GM23338 (cell line): ENCODE measurements at regions not wholly inside any gene's neighbourhood (a gene's known extent, or its start where the extent isn't known, plus 50 kb on each side); places are given as distances from the start of the nearest gene placed in this dataset.

Experiments used
- ATAC-seq: fragments of 200-7000 bp; cut with Tn5 transposase; 3 replicates; pipeline ENCODE4 v1.9.1; 2020
- DNase-seq: peaks from one replicate; pipeline ENCODE4 v3.0.0-alpha.2; 2015; ENCODE audit warnings: low spot score
- H2AFZ ChIP-seq: fragments of 200-600 bp; sonication (generic); 2 replicates; pipeline ENCODE4 v1.8.0; 2016; ENCODE audit warnings: antibody characterized with exemption, mild to moderate bottlenecking, moderate library complexity
- H3F3A ChIP-seq: fragments of 200-600 bp; sonication (generic); replicated peaks from 2 replicates; pipeline ENCODE4 v1.8.0; 2017; ENCODE audit warnings: antibody characterized with exemption, mixed run types, low read depth
- H3K27ac ChIP-seq: fragments of 200-600 bp; sonication (generic); 2 replicates; pipeline ENCODE4 v1.6.1; 2016; ENCODE audit warnings: low read depth
- H3K27me3 ChIP-seq: fragments of 200-600 bp; sonication (generic); 2 replicates; pipeline ENCODE4 v1.8.0; 2016; ENCODE audit warnings: mild to moderate bottlenecking, mixed run types, moderate library complexity; ENCODE audit not compliant: insufficient read depth
- H3K36me3 ChIP-seq: fragments of 200-600 bp; sonication (generic); 2 replicates; pipeline ENCODE4 v1.8.0; 2016; ENCODE audit warnings: mild to moderate bottlenecking; ENCODE audit not compliant: insufficient read depth
- H3K4me1 ChIP-seq: fragments of 200-600 bp; sonication (generic); 2 replicates; pipeline ENCODE4 v1.8.0; 2016; ENCODE audit warnings: mild to moderate bottlenecking, moderate library complexity; ENCODE audit not compliant: insufficient read depth
- H3K4me2 ChIP-seq: fragments of 200-600 bp; sonication (generic); 2 replicates; pipeline ENCODE4 v1.7.1; 2017; ENCODE audit warnings: mixed run types
- H3K4me3 ChIP-seq: fragments of 200-600 bp; sonication (generic); 2 replicates; pipeline ENCODE4 v1.6.1; 2016; ENCODE audit warnings: mixed run types
- H3K79me2 ChIP-seq: fragments of 200-600 bp; sonication (generic); replicated peaks from 2 replicates; pipeline ENCODE4 v1.8.0; 2017; ENCODE audit warnings: mild to moderate bottlenecking; ENCODE audit not compliant: insufficient read depth
- H3K9me2 ChIP-seq: fragments of 200-600 bp; sonication (generic); 2 replicates; pipeline ENCODE4 v1.8.0; 2017; ENCODE audit not compliant: insufficient read depth
- H4K20me1 ChIP-seq: fragments of 200-600 bp; sonication (generic); replicated peaks from 2 replicates; pipeline ENCODE4 v1.8.0; 2017; ENCODE audit warnings: mild to moderate bottlenecking; ENCODE audit not compliant: insufficient read depth
- H3K27ac Mint-ChIP-seq: 2 replicates; pipeline ENCODE4 v1.8.0; 2020; ENCODE audit warnings: inconsistent platforms, mild to moderate bottlenecking, moderate library complexity, mixed read lengths
- H3K27me3 Mint-ChIP-seq: 3 replicates; pipeline ENCODE4 v1.8.0; 2022; ENCODE audit warnings: low read depth, mild to moderate bottlenecking, moderate library complexity, mixed read lengths, inconsistent platforms; ENCODE audit not compliant: insufficient read depth, poor library complexity
- H3K36me3 Mint-ChIP-seq: 3 replicates; pipeline ENCODE4 v1.8.0; 2021; ENCODE audit warnings: low read depth, mild to moderate bottlenecking, inconsistent platforms, moderate library complexity, mixed read lengths
- H3K4me1 Mint-ChIP-seq: 3 replicates; pipeline ENCODE4 v1.8.0; 2020; ENCODE audit warnings: mild to moderate bottlenecking, inconsistent platforms, mixed read lengths
- H3K4me3 Mint-ChIP-seq: 3 replicates; pipeline ENCODE4 v1.8.0; 2021; ENCODE audit warnings: moderate library complexity, mild to moderate bottlenecking, inconsistent platforms, mixed read lengths
- H3K9me3 Mint-ChIP-seq: 3 replicates; pipeline ENCODE4 v1.8.0; 2020; ENCODE audit warnings: moderate library complexity, mild to moderate bottlenecking, inconsistent platforms, mixed read lengths
- CREB1 ChIP-seq: fragments of 250-450 bp; sonication (Bioruptor Pico); IDR thresholded peaks from 2 replicates; pipeline ENCODE4 v1.5.0; 2020; ENCODE audit warnings: low read depth, mild to moderate bottlenecking, moderate library complexity
- ETS1 ChIP-seq: IDR thresholded peaks from 2 replicates; pipeline ENCODE4 v1.6.1; 2016; ENCODE audit warnings: antibody characterized with exemption
- EZH2 ChIP-seq: fragments of 200-600 bp; sonication (generic); IDR thresholded peaks from one replicate; pipeline ENCODE4 v1.8.0; 2017; ENCODE audit warnings: antibody characterized with exemption, mild to moderate bottlenecking, low read depth; ENCODE audit not compliant: unreplicated experiment
- JUNB ChIP-seq: IDR thresholded peaks from one replicate; pipeline ENCODE4 v1.6.1; 2016; ENCODE audit warnings: antibody characterized with exemption; ENCODE audit not compliant: unreplicated experiment
- NANOG ChIP-seq: IDR thresholded peaks from 2 replicates; pipeline ENCODE4 v1.6.1; 2016; ENCODE audit warnings: antibody characterized with exemption, borderline replicate concordance
- POLR2AphosphoS5 ChIP-seq: IDR thresholded peaks from 2 replicates; pipeline ENCODE4 v1.6.1; 2016; ENCODE audit warnings: antibody characterized with exemption, low read depth
- STAT1 ChIP-seq: IDR thresholded peaks from one replicate; pipeline ENCODE4 v1.6.1; 2016; ENCODE audit warnings: antibody characterized with exemption; ENCODE audit not compliant: unreplicated experiment
- ZNF331 ChIP-seq: fragments of 250-450 bp; sonication (Bioruptor Pico); IDR thresholded peaks from 2 replicates; pipeline ENCODE4 v1.5.0; 2020; ENCODE audit warnings: low read depth, mild to moderate bottlenecking, moderate library complexity
- ZNF462 ChIP-seq: fragments of 250-450 bp; sonication (Bioruptor Pico); IDR thresholded peaks from 2 replicates; pipeline ENCODE4 v1.5.0; 2020; ENCODE audit warnings: mild to moderate bottlenecking, moderate library complexity
- TF ChIP-seq, protein P1 (sequence below): IDR thresholded peaks from one replicate; pipeline ENCODE4 v1.6.1; 2018; ENCODE audit warnings: antibody characterized with exemption; ENCODE audit not compliant: unreplicated experiment
- TF ChIP-seq, protein P2 (sequence below), 2 experiments: fragments of 200-600 bp in 1 of 2; sonication (generic) in 1 of 2; conservative IDR thresholded peaks; 2 replicates each; pipeline versions ENCODE4 v1.5.1 to v1.6.1; 2016 to 2017; ENCODE audit warnings: antibody characterized with exemption in 2 of 2, low read depth in 2 of 2, mild to moderate bottlenecking in 2 of 2, moderate library complexity in 1 of 2

- Mint-ChIP-seq H3K27ac (peak overlapping the region; percentile 66), H3K4me3 (no peak overlapping the region), H3K36me3 (no peaks in the 10 kb centered on the region), H3K27me3 (peaks cover 4% of the 10 kb centered on the region), H3K9me3 (no peaks in the 10 kb centered on the region; the same call in 2 of the 3 replicates), H3K4me1 (peaks cover 4% of the 10 kb centered on the region; the same call in 2 of the 3 replicates)
- ATAC-seq: no peak
- Histone ChIP-seq H3K36me3 (no peaks in the 10 kb centered on the region), H3K27me3 (no peaks in the 10 kb centered on the region), H4K20me1 (no peaks in the 10 kb centered on the region), H3K4me3 (no peak overlapping the region), H3K79me2 (no peaks in the 10 kb centered on the region), H3K4me2 (no peak overlapping the region), H3F3A (no peaks in the 10 kb centered on the region), H3K9me2 (peaks cover 4% of the 10 kb centered on the region; the same call in 1 of the 2 replicates), H3K4me1 (peaks cover 4% of the 10 kb centered on the region; the same call in 1 of the 2 replicates), H2AFZ (peak overlapping the region; percentile 63; the same call in 1 of the 2 replicates), H3K27ac (no peak overlapping the region)
- TF ChIP-seq, protein P1, sequence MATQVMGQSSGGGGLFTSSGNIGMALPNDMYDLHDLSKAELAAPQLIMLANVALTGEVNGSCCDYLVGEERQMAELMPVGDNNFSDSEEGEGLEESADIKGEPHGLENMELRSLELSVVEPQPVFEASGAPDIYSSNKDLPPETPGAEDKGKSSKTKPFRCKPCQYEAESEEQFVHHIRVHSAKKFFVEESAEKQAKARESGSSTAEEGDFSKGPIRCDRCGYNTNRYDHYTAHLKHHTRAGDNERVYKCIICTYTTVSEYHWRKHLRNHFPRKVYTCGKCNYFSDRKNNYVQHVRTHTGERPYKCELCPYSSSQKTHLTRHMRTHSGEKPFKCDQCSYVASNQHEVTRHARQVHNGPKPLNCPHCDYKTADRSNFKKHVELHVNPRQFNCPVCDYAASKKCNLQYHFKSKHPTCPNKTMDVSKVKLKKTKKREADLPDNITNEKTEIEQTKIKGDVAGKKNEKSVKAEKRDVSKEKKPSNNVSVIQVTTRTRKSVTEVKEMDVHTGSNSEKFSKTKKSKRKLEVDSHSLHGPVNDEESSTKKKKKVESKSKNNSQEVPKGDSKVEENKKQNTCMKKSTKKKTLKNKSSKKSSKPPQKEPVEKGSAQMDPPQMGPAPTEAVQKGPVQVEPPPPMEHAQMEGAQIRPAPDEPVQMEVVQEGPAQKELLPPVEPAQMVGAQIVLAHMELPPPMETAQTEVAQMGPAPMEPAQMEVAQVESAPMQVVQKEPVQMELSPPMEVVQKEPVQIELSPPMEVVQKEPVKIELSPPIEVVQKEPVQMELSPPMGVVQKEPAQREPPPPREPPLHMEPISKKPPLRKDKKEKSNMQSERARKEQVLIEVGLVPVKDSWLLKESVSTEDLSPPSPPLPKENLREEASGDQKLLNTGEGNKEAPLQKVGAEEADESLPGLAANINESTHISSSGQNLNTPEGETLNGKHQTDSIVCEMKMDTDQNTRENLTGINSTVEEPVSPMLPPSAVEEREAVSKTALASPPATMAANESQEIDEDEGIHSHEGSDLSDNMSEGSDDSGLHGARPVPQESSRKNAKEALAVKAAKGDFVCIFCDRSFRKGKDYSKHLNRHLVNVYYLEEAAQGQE: no peak
- TF ChIP-seq ZNF462 (CRISPR knock-in tag) (no peak), CREB1 (no peak), STAT1 (no peak), ETS1 (no peak), EZH2 (no peak), NANOG (no peak), ZNF331 (CRISPR knock-in tag) (no peak), JUNB (no peak), POLR2AphosphoS5 (no peak)
- TF ChIP-seq, protein P2, sequence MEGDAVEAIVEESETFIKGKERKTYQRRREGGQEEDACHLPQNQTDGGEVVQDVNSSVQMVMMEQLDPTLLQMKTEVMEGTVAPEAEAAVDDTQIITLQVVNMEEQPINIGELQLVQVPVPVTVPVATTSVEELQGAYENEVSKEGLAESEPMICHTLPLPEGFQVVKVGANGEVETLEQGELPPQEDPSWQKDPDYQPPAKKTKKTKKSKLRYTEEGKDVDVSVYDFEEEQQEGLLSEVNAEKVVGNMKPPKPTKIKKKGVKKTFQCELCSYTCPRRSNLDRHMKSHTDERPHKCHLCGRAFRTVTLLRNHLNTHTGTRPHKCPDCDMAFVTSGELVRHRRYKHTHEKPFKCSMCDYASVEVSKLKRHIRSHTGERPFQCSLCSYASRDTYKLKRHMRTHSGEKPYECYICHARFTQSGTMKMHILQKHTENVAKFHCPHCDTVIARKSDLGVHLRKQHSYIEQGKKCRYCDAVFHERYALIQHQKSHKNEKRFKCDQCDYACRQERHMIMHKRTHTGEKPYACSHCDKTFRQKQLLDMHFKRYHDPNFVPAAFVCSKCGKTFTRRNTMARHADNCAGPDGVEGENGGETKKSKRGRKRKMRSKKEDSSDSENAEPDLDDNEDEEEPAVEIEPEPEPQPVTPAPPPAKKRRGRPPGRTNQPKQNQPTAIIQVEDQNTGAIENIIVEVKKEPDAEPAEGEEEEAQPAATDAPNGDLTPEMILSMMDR (conservative IDR thresholded peaks at IDR 0.05; ENCODE audit: low read depth in 2 of 2): no peak
- no peak for DNase-seq
These were observed 155.0 kb downstream of the SETD4 start for GRCh38 chr21:35905096-35905962.
